Gastrocnemius medialis (tissue), 4 donors: ENCODE measurements at regions not wholly inside any gene's neighbourhood (a gene's known extent, or its start where the extent isn't known, plus 50 kb on each side); places are given as distances from the start of the nearest gene placed in this dataset.

Experiments
- CTCF ChIP-seq, 5 experiments: fragments of 450-650 bp in 3 of 5; fragments of 200-600 bp in 2 of 5; sonication (generic) in 2 of 5; IDR thresholded peaks in 4 of 5; conservative IDR thresholded peaks in 1 of 5; 1 replicate in 4 of 5; 2 replicates in 1 of 5; pipeline ENCODE4 v1.5.1; 2016 to 2019; ENCODE audit warnings: antibody characterized with exemption in 5 of 5, mild to moderate bottlenecking in 3 of 5, moderate library complexity in 3 of 5
- POLR2A ChIP-seq, 2 donors: fragments of 450-650 bp; IDR thresholded peaks; one replicate each; pipeline ENCODE4 v1.6.1; 2017; ENCODE audit warnings: antibody characterized with exemption in 2 of 2, mild to moderate bottlenecking in 2 of 2, moderate library complexity in 2 of 2

GRCh38 chr5:35341189-35341588 is 110.9 kb upstream of the PRLR start:
- no peak for TF ChIP-seq CTCF (IDR thresholded peaks at IDR 0.05 in 4 of 5, conservative IDR thresholded peaks at IDR 0.05 in 1 of 5)
- no peak for TF ChIP-seq POLR2A (IDR thresholded peaks at IDR 0.05)
